ENCODE measurements at regions not wholly inside any gene's neighbourhood (a gene's known extent, or its start where the extent isn't known, plus 50 kb on each side); places are given as distances from the start of the nearest gene placed in this dataset.

- TF ChIP-seq POLR2A (IDR thresholded peaks at IDR 0.05) = no peak
- TF ChIP-seq, protein P1, sequence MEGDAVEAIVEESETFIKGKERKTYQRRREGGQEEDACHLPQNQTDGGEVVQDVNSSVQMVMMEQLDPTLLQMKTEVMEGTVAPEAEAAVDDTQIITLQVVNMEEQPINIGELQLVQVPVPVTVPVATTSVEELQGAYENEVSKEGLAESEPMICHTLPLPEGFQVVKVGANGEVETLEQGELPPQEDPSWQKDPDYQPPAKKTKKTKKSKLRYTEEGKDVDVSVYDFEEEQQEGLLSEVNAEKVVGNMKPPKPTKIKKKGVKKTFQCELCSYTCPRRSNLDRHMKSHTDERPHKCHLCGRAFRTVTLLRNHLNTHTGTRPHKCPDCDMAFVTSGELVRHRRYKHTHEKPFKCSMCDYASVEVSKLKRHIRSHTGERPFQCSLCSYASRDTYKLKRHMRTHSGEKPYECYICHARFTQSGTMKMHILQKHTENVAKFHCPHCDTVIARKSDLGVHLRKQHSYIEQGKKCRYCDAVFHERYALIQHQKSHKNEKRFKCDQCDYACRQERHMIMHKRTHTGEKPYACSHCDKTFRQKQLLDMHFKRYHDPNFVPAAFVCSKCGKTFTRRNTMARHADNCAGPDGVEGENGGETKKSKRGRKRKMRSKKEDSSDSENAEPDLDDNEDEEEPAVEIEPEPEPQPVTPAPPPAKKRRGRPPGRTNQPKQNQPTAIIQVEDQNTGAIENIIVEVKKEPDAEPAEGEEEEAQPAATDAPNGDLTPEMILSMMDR (IDR thresholded peaks at IDR 0.05) = no peak
Observed at GRCh38 chr10:130432850-130433249, 296.7 kb downstream of the GLRX3 start.
